Coronary artery (tissue), 2 donors: ENCODE measurements at regions not wholly inside any gene's neighbourhood (a gene's known extent, or its start where the extent isn't known, plus 50 kb on each side); places are given as distances from the start of the nearest gene placed in this dataset.

Source experiments
- DNase-seq: peaks from one replicate; pipeline ENCODE4 v3.0.0-alpha.2; 2017; ENCODE audit warnings: low spot score
- H3K27ac ChIP-seq, 2 donors: fragments of 200-600 bp; sonication (generic); one replicate each; pipeline ENCODE4 v1.5.1; 2016 to 2019
- H3K4me3 ChIP-seq: fragments of 200-600 bp; sonication (generic); 2 replicates; pipeline ENCODE4 v1.5.1; 2016; ENCODE audit warnings: mild to moderate bottlenecking, moderate library complexity
- TF ChIP-seq, protein P1 (sequence below): fragments of 200-600 bp; sonication (generic); IDR thresholded peaks from one replicate; pipeline ENCODE4 v1.5.1; 2019; ENCODE audit warnings: antibody characterized with exemption

DNA sequence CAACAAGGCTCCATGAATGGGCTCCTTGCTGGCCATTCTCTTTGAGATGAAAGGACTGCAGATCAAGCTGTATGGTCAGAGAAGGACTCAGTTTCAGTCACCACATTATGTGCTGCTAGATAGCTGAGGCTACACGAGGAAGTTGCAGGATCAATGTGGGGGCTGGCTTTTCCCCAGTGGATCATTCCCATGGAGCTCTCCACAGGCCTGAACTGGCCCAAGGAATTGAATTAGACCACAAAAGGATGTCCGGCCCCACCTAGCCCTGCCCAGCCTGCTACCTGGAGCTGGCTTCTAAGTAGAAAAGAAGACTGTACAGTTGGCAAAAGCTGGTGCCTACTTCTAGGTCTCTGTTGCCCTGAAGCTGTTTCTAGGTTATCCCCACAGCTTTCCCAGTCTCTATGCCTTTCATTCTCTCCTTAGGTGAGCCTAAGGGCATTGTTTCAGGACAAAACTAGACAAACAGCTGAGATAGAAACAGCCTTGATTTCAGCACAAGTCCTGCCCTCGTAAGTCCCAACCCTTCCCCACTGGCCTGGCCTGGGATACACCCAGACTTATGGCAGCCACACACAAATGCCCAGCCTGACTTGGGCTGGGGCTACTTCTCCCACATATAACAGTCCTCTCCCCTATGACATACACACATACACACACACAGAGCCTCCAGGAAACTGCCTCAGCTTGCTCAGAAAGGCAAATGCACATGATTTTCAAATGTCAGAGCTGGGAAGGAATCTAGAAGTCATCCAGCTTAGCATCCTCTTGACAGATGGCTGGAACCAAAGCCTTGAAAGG, 129.1 kb upstream of the NCAM1 start:
- peak; percentile 59 for DNase-seq
- TF ChIP-seq, protein P1, sequence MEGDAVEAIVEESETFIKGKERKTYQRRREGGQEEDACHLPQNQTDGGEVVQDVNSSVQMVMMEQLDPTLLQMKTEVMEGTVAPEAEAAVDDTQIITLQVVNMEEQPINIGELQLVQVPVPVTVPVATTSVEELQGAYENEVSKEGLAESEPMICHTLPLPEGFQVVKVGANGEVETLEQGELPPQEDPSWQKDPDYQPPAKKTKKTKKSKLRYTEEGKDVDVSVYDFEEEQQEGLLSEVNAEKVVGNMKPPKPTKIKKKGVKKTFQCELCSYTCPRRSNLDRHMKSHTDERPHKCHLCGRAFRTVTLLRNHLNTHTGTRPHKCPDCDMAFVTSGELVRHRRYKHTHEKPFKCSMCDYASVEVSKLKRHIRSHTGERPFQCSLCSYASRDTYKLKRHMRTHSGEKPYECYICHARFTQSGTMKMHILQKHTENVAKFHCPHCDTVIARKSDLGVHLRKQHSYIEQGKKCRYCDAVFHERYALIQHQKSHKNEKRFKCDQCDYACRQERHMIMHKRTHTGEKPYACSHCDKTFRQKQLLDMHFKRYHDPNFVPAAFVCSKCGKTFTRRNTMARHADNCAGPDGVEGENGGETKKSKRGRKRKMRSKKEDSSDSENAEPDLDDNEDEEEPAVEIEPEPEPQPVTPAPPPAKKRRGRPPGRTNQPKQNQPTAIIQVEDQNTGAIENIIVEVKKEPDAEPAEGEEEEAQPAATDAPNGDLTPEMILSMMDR = no peak
- Histone ChIP-seq H3K27ac (no peak overlapping the region), H3K4me3 (no peak overlapping the region)

DNA sequence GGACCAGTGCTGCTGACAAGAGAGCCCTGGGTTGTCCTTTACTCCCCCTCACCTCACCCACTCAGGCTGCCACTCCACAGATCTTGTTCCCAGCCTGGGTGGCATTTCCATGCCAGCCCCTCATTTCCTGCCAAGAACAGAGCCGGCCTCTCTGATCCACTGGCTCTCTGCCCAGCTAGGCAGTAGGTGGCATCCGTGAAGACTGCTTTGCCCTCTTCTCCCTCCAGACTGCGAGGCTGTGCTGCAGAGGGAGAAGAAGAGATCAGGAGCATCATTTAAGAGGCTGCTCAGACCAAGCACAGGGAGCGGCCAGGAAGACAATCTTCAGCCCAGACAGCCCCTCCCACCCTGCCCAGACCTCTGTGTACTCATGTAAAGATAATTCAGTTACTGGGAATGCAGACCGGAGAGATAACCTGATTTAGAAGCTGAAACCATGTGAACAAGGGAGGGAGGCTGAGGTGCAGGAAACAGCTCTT, 126.9 kb upstream of the NCAM1 start:
- no peak overlapping the region for H3K4me3 ChIP-seq
- TF ChIP-seq, protein P1 = no peak
- no peak overlapping the region for H3K27ac ChIP-seq
- DNase-seq = no peak

DNA sequence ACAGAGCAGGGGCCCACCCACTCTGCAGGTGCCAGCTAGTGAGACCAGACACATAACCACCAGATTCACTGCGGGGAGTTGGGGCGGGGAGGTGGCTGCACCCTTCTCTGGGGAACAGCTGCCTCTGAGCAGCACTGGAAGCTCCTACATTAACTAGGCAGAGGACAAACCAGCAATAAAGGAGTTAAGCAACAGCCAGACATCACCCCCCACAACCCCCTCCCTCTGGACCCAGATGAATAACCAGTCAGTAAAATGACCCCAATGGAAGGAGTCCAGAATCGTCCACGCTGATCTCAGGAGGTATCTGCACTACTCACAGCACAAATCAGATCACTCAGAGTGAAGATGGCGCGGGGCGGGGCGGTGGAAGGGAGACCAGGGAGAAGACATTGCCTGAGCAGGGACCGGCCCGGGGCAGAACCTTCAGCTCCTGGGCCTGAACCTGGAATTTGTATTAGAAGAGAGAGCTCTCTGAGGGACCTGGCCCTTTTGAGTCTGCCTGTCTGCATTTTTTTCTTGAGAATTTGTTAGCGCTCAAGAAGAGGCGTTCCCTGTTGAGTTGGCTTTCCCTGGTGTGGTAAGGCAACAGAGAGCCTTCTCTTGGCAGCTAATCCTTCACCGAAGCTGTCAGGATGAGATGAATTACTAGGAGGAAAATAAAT, 125.5 kb upstream of the NCAM1 start:
- H3K27ac ChIP-seq = no peak overlapping the region
- H3K4me3 ChIP-seq = no peak overlapping the region
- DNase-seq = no peak
- TF ChIP-seq, protein P1 = no peak

DNA sequence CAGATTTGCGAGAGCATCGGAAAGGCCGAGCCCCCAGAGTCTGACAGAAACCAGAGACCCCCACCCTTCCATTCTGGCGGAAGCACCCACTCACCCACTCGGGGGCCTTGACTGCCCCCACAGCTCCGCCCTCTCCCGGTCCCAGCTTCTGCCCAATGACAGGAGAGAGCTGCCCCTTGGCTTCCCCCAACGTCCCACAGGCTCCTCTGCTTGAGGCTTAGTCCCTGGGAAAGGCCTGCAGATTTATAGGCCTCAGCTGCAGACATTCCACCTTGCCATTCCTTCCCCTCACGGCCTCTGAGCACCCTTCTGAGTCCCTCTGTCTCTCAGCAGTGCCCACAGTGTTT, 125.0 kb upstream of the NCAM1 start:
- Histone ChIP-seq H3K4me3 (no peak overlapping the region), H3K27ac (no peak overlapping the region)
- DNase-seq = no peak
- TF ChIP-seq, protein P1 = no peak

DNA sequence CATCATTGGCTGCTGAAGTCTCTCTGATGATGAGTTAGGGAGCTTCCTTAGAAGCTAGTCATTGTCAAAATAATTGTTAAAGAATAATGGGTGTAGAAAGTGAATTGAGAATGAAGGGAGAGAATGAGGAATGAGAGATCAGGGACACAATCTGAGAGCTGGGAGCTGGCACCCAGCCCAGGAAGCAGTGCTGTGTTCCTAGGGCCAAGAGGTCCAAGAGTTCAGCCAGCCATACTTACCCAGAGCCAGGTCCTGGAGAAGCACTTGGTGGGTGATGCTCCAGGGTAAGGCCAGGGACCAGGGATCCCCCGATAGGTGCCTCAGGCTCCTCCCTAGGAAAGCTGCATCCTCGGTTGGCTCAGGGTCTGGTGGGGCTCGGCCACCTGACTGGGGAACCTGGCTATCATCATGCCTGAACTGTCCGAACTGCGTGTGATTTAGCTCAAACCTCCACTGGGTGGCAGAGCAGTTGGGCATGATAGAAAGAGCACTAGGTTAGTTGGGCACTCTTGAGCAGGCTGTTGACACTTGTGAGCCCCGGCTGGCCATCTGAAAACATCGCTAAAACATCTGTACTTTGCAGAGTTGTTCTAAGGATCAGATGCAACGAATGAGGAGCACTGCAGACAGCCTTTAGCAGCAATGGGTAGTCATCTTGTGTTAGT, 123.9 kb upstream of the NCAM1 start:
- TF ChIP-seq, protein P1 = no peak
- no peak overlapping the region for H3K4me3 ChIP-seq
- no peak for DNase-seq
- H3K27ac ChIP-seq = no peak overlapping the region

DNA sequence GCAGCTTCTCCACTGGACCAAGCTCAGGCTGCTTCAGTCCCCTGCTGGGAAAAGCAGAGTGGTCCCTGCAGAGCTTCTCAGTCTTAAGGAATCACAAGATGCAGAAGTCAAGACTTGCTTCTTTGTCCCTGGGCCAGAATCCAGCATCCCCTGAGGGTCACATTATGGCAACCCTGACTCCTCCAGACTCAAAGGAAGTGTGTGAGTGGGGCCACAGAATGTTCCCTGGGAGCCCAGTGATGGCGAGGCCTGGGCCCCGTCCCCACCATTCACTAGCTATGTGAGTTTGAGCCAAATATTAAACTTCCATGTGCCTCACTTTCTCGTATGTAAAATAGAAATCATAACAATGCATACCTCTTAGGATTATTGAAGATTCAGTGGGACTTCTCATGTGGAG, 122.2 kb upstream of the NCAM1 start:
- H3K27ac ChIP-seq = no peak overlapping the region
- TF ChIP-seq, protein P1 = no peak
- DNase-seq = no peak

More for the DNA sequence above, 122.2 kb upstream of the NCAM1 start:
- H3K4me3 ChIP-seq = no peak overlapping the region
